A549 (cell line): ENCODE measurements at regions not wholly inside any gene's neighbourhood (a gene's known extent, or its start where the extent isn't known, plus 50 kb on each side); places are given as distances from the start of the nearest gene placed in this dataset.

Experiments
- ATAC-seq, 2 experiments: fragments of 200-7000 bp in 1 of 2; fragments of >200 bp in 1 of 2; cut with Nextera tagmentation in 1 of 2; cut with Tn5 transposase in 1 of 2; 3 replicates each; pipeline versions ENCODE4 v1.8.0 to v1.9.1; 2018 to 2020; ENCODE audit warnings: mild to moderate bottlenecking in 1 of 2, moderate library complexity in 1 of 2
- CTCF ChIA-PET: fragments of 300-600 bp; sonication (Branson Sonifier 250); formaldehyde crosslinking; extraction: SDS; loops from one replicate; lab custom pipeline; 2021; ENCODE audit warnings: antibody characterized with exemption, inconsistent platforms; lab: Yijun Ruan, JAX
- POLR2A ChIA-PET: fragments of 350-600 bp; formaldehyde crosslinking; extraction: SDS; loops from one replicate; lab custom pipeline; 2021; ENCODE audit warnings: antibody characterized with exemption, inconsistent platforms; lab: Yijun Ruan, JAX
- DNase-seq, 2 experiments: peaks; one replicate each; pipeline versions ENCODE4 v3.0.0 to v3.0.0-alpha.2; 2011 to 2016; ENCODE audit warnings: low read depth in 1 of 2, low spot score in 1 of 2
- FAIRE-seq: peaks from 2 replicates; lab custom pipeline; 2011; peaks lifted over from hg19 to GRCh38; lab: Jason Lieb, UNC
- H3K27ac ChIP-seq, 2 experiments: fragments of >200 bp; sonication (Bioruptor Twin); formaldehyde crosslinking; 3 replicates each; pipeline ENCODE4 v1.5.1; 2016 to 2017
- H3K4me1 ChIP-seq: fragments of >200 bp; sonication (Bioruptor Twin); formaldehyde crosslinking; 3 replicates; pipeline ENCODE4 v1.6.1; 2016
- H3K4me2 ChIP-seq: fragments of >200 bp; sonication (Bioruptor Twin); formaldehyde crosslinking; 3 replicates; pipeline ENCODE4 v1.6.1; 2016
- H3K4me3 ChIP-seq: fragments of >200 bp; sonication (Bioruptor Twin); formaldehyde crosslinking; 3 replicates; pipeline ENCODE4 v1.5.1; 2016
- H3K9me3 ChIP-seq: fragments of >200 bp; sonication (Bioruptor Twin); formaldehyde crosslinking; 3 replicates; pipeline ENCODE4 v1.6.1; 2016
- CBX2 ChIP-seq: fragments of 200-600 bp; sonication (generic); IDR thresholded peaks from 2 replicates; pipeline ENCODE4 v1.6.1; 2016; ENCODE audit warnings: low read depth, mild to moderate bottlenecking, borderline replicate concordance
- CEBPB ChIP-seq, 2 experiments: fragments of >200 bp in 1 of 2; sonication (Bioruptor Twin) in 1 of 2; formaldehyde crosslinking in 1 of 2; IDR thresholded peaks; 2 replicates each; pipeline ENCODE4 v1.6.1; 2012 to 2016
- EHMT2 ChIP-seq: fragments of 200-600 bp; sonication (generic); IDR thresholded peaks from 2 replicates; pipeline ENCODE4 v1.6.1; 2016; ENCODE audit warnings: antibody characterized with exemption, low read depth, mild to moderate bottlenecking, moderate library complexity
- ELK1 ChIP-seq: fragments of 150-350 bp; IDR thresholded peaks from 2 replicates; pipeline ENCODE4 v1.6.1; 2014; ENCODE audit warnings: low read depth, mild to moderate bottlenecking, low read length
- EP300 ChIP-seq, 2 experiments: fragments of >200 bp; sonication (Bioruptor Twin); formaldehyde crosslinking; IDR thresholded peaks; 2 replicates in 1 of 2; 3 replicates in 1 of 2; pipeline ENCODE4 v1.6.1; 2016 to 2017
- FOSL2 ChIP-seq, 2 experiments: fragments of 450-650 bp in 1 of 2; fragments of >200 bp in 1 of 2; sonication (Bioruptor Twin) in 1 of 2; formaldehyde crosslinking; IDR thresholded peaks; 2 replicates each; pipeline versions ENCODE4 v1.5.0 to v1.6.1; 2016 to 2020; ENCODE audit warnings: mild to moderate bottlenecking in 1 of 2, moderate library complexity in 1 of 2
- GATA3 ChIP-seq: IDR thresholded peaks from 2 replicates; pipeline ENCODE4 v1.6.1; 2012; ENCODE audit warnings: borderline replicate concordance
- HOXA7 ChIP-seq: fragments of 250-450 bp; sonication (Bioruptor Pico); IDR thresholded peaks from 2 replicates; pipeline ENCODE4 v1.5.0; 2020; ENCODE audit warnings: mild to moderate bottlenecking, moderate library complexity
- HOXB13 ChIP-seq: fragments of 250-450 bp; sonication (Bioruptor Pico); IDR thresholded peaks from 2 replicates; pipeline ENCODE4 v1.5.0; 2020; ENCODE audit warnings: low read depth, mild to moderate bottlenecking, moderate library complexity
- JUNB ChIP-seq: fragments of >200 bp; sonication (Bioruptor Twin); formaldehyde crosslinking; IDR thresholded peaks from 2 replicates; pipeline ENCODE4 v1.6.1; 2016
- NFE2L2 ChIP-seq: fragments of 150-350 bp; conservative IDR thresholded peaks from 2 replicates; pipeline ENCODE4 v1.6.1; 2014; ENCODE audit warnings: low read length
- NR3C1 ChIP-seq: fragments of >200 bp; sonication (Bioruptor Twin); formaldehyde crosslinking; IDR thresholded peaks from 3 replicates; pipeline ENCODE4 v1.6.1; 2017
- POLR2A ChIP-seq: IDR thresholded peaks from 2 replicates; pipeline ENCODE4 v1.6.1; 2012; ENCODE audit warnings: mild to moderate bottlenecking, low read length
- POLR2AphosphoS2 ChIP-seq: conservative IDR thresholded peaks from 2 replicates; pipeline ENCODE4 v1.6.1; 2012; ENCODE audit warnings: low read length, improper control_type of control experiment, inconsistent platforms
- RAD21 ChIP-seq, 2 experiments: fragments of >200 bp in 1 of 2; sonication (Bioruptor Twin) in 1 of 2; formaldehyde crosslinking in 1 of 2; IDR thresholded peaks in 1 of 2; conservative IDR thresholded peaks in 1 of 2; 2 replicates in 1 of 2; 3 replicates in 1 of 2; pipeline ENCODE4 v1.6.1; 2012 to 2018; ENCODE audit warnings: inconsistent platforms in 1 of 2
- RNF2 ChIP-seq: fragments of 200-600 bp; sonication (generic); IDR thresholded peaks from 2 replicates; pipeline ENCODE4 v1.6.1; 2016; ENCODE audit warnings: low read depth, mild to moderate bottlenecking, antibody characterized with exemption, moderate library complexity, borderline replicate concordance
- SMC3 ChIP-seq: fragments of >200 bp; sonication (Bioruptor Twin); formaldehyde crosslinking; IDR thresholded peaks from 3 replicates; pipeline ENCODE4 v1.6.1; 2018; ENCODE audit warnings: inconsistent platforms
- WGBS: methylation state at CpG from one replicate; pipeline ENCODE4 v1.1.6; 2017; ENCODE audit errors: missing lambda C conversion rate; 5-methylcytosine and 5-hydroxymethylcytosine counted together
- TF ChIP-seq, protein P1 (sequence below): IDR thresholded peaks from 2 replicates; pipeline ENCODE4 v1.6.1; 2012; ENCODE audit warnings: low read depth, borderline replicate concordance
- TF ChIP-seq, protein P2 (sequence below): fragments of >200 bp; sonication (Bioruptor Twin); formaldehyde crosslinking; IDR thresholded peaks from 3 replicates; pipeline ENCODE4 v1.6.1; 2016
- TF ChIP-seq, protein P3 (sequence below): fragments of >200 bp; sonication (Bioruptor Twin); formaldehyde crosslinking; IDR thresholded peaks from 2 replicates; pipeline ENCODE4 v1.6.1; 2016

GRCh38 chr16:48004141-48004695 lies 151.6 kb downstream of the ABCC12 start:
- CTCF ChIA-PET, result interaction anchor here (0.7 to 2.1 kb wide), 4 partner anchors 10 to 161 kb away, joined by 3 to 4 read pairs (median 3); no protein-coding TSS in a partner anchor
- WGBS, result 37% methylated on average over 3 of the region's 3 CpGs
- ATAC-seq, result no peak

GRCh38 chr16:48003206-48003907 lies 152.4 kb downstream of the ABCC12 start:
- Histone ChIP-seq H3K4me1 (no peaks in the 10 kb centered on the region), H3K4me2 (no peak overlapping the region), H3K9me3 (no peaks in the 10 kb centered on the region), H3K4me3 (no peak overlapping the region), H3K27ac (no peak overlapping the region)
- no peak for ATAC-seq
- FAIRE-seq, result no peak
- WGBS, result 65% methylated on average over 4 of the region's 4 CpGs
- DNase-seq, result no peak
- ChIA-PET CTCF (interaction anchor here (1.1 to 2.1 kb wide), 3 partner anchors 11 to 52 kb away, joined by 3 to 5 read pairs (median 4); no protein-coding TSS in a partner anchor), POLR2A (no interaction called here)
- no peak for TF ChIP-seq FOSL2 (IDR thresholded peaks at IDR 0.05)
- no peak for TF ChIP-seq FOSL2 (CRISPR knock-in tag; IDR thresholded peaks at IDR 0.05)
- no peak for TF ChIP-seq RAD21 (conservative IDR thresholded peaks at IDR 0.05 in 1 of 2, IDR thresholded peaks at IDR 0.05 in 1 of 2)
- no peak for TF ChIP-seq EHMT2
- no peak for TF ChIP-seq JUNB
- no peak for TF ChIP-seq POLR2AphosphoS2
- no peak for TF ChIP-seq POLR2A
- TF ChIP-seq HOXB13 (CRISPR knock-in tag), result no peak
- TF ChIP-seq EP300 (IDR thresholded peaks at IDR 0.05), result no peak
- TF ChIP-seq, protein P1, sequence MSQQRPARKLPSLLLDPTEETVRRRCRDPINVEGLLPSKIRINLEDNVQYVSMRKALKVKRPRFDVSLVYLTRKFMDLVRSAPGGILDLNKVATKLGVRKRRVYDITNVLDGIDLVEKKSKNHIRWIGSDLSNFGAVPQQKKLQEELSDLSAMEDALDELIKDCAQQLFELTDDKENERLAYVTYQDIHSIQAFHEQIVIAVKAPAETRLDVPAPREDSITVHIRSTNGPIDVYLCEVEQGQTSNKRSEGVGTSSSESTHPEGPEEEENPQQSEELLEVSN, result no peak
- TF ChIP-seq NR3C1, result no peak
- TF ChIP-seq, protein P2, sequence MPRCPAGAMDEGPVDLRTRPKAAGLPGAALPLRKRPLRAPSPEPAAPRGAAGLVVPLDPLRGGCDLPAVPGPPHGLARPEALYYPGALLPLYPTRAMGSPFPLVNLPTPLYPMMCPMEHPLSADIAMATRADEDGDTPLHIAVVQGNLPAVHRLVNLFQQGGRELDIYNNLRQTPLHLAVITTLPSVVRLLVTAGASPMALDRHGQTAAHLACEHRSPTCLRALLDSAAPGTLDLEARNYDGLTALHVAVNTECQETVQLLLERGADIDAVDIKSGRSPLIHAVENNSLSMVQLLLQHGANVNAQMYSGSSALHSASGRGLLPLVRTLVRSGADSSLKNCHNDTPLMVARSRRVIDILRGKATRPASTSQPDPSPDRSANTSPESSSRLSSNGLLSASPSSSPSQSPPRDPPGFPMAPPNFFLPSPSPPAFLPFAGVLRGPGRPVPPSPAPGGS, result no peak
- no peak for TF ChIP-seq RNF2
- no peak for TF ChIP-seq CBX2
- TF ChIP-seq NFE2L2, result no peak
- TF ChIP-seq, protein P3, sequence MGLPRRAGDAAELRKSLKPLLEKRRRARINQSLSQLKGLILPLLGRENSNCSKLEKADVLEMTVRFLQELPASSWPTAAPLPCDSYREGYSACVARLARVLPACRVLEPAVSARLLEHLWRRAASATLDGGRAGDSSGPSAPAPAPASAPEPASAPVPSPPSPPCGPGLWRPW, result no peak

More at GRCh38 chr16:48004141-48004695, 151.6 kb downstream of the ABCC12 start:
- no peak for TF ChIP-seq ELK1
- TF ChIP-seq RAD21 (conservative IDR thresholded peaks at IDR 0.05 in 1 of 2, IDR thresholded peaks at IDR 0.05 in 1 of 2), result no peak
- no peak for TF ChIP-seq SMC3
- no peak for TF ChIP-seq CEBPB (IDR thresholded peaks at IDR 0.05)
- TF ChIP-seq GATA3, result no peak
- TF ChIP-seq HOXA7 (CRISPR knock-in tag), result no peak
- TF ChIP-seq, all 56 proteins: peak for 0
- POLR2A ChIA-PET, result no interaction called here
- Histone ChIP-seq H3K4me3 (no peak overlapping the region), H3K4me1 (no peaks in the 10 kb centered on the region), H3K9me3 (no peaks in the 10 kb centered on the region), H3K27ac (no peak overlapping the region), H3K4me2 (no peak overlapping the region)
- FAIRE-seq (no peak), DNase-seq (no peak)
